SK-N-SH (cell line): ENCODE measurements at regions not wholly inside any gene's neighbourhood (a gene's known extent, or its start where the extent isn't known, plus 50 kb on each side); places are given as distances from the start of the nearest gene placed in this dataset.

ENCODE experiments used
- CTCF ChIA-PET: fragments of 300-600, 350-600 bp; formaldehyde crosslinking; extraction: SDS; loops from one replicate; lab custom pipeline; 2021; lab: Yijun Ruan, JAX
- POLR2A ChIA-PET: fragments of 350-600 bp; sonication (Branson Sonifier 250); formaldehyde crosslinking; extraction: SDS; loops from one replicate; lab custom pipeline; 2020; ENCODE audit warnings: antibody characterized with exemption, inconsistent platforms; lab: Yijun Ruan, JAX
- DNase-seq: peaks from one replicate; pipeline ENCODE4 v3.0.0; 2012
- H2AFZ ChIP-seq: fragments of 200-600 bp; sonication (generic); 2 replicates; pipeline ENCODE4 v1.8.1; 2016; ENCODE audit warnings: antibody characterized with exemption, mild to moderate bottlenecking, low read depth
- H3F3A ChIP-seq: fragments of 200-600 bp; sonication (generic); replicated peaks from 2 replicates; pipeline ENCODE3; 2016; ENCODE audit warnings: antibody characterized with exemption, mild to moderate bottlenecking; ENCODE audit not compliant: insufficient read depth
- H3K27ac ChIP-seq, 2 experiments: fragments of 200-500 bp in 1 of 2; fragments of 200-600 bp in 1 of 2; sonication (Bioruptor generic) in 1 of 2; sonication (generic), shearing (Covaris generic) in 1 of 2; 2 replicates each; pipeline versions ENCODE4 v1.5.1 to v1.6.1; 2014 to 2016; ENCODE audit warnings: low read depth in 2 of 2, inconsistent platforms in 1 of 2, low read length in 1 of 2, mild to moderate bottlenecking in 1 of 2, mixed read lengths in 1 of 2
- H3K27me3 ChIP-seq: fragments of 200-600 bp; sonication (generic), shearing (Covaris generic); 2 replicates; pipeline ENCODE4 v1.6.1; 2016; ENCODE audit warnings: mixed run types; ENCODE audit not compliant: insufficient read depth
- H3K36me3 ChIP-seq, 2 experiments: fragments of 200-500 bp in 1 of 2; fragments of 200-600 bp in 1 of 2; sonication (Bioruptor generic) in 1 of 2; sonication (generic) in 1 of 2; replicated peaks in 1 of 2; 2 replicates each; pipeline versions ENCODE3 to v1.5.1; 2014 to 2016; ENCODE audit warnings: low read length in 1 of 2, mild to moderate bottlenecking in 1 of 2; ENCODE audit not compliant: insufficient read depth in 2 of 2, control insufficient read depth in 1 of 2
- H3K4me1 ChIP-seq, 2 experiments: fragments of 200-500 bp in 1 of 2; fragments of 200-600 bp in 1 of 2; sonication (Bioruptor generic) in 1 of 2; sonication (generic), shearing (Covaris generic) in 1 of 2; 2 replicates each; pipeline versions ENCODE4 v1.5.1 to v1.6.1; 2014 to 2016; ENCODE audit warnings: low read depth in 1 of 2, low read length in 1 of 2, mixed run types in 1 of 2; ENCODE audit not compliant: insufficient read depth in 2 of 2, control insufficient read depth in 1 of 2
- H3K4me2 ChIP-seq: fragments of 200-600 bp; sonication (generic), shearing (Covaris generic); 2 replicates; pipeline ENCODE4 v1.6.1; 2017; ENCODE audit warnings: mixed run types
- H3K4me3 ChIP-seq, 2 experiments: fragments of 200-500 bp in 1 of 2; fragments of 200-600 bp in 1 of 2; sonication (Bioruptor generic) in 1 of 2; sonication (generic), shearing (Covaris generic) in 1 of 2; 2 replicates each; pipeline versions ENCODE4 v1.5.1 to v1.8.1; 2014 to 2016; ENCODE audit warnings: low read depth in 2 of 2, inconsistent platforms in 1 of 2, low read length in 1 of 2, mild to moderate bottlenecking in 1 of 2, mixed read lengths in 1 of 2, moderate library complexity in 1 of 2
- H3K79me2 ChIP-seq: fragments of 200-600 bp; sonication (generic); 2 replicates; pipeline ENCODE4 v1.8.1; 2017; ENCODE audit warnings: mild to moderate bottlenecking; ENCODE audit not compliant: insufficient read depth
- H3K9ac ChIP-seq: fragments of 200-600 bp; sonication (generic); 2 replicates; pipeline ENCODE4 v1.6.1; 2017; ENCODE audit warnings: mixed run types
- H3K9me2 ChIP-seq: fragments of 200-600 bp; sonication (generic); 2 replicates; pipeline ENCODE4 v1.6.1; 2017; ENCODE audit warnings: mixed run types
- H3K9me3 ChIP-seq: fragments of 200-600 bp; sonication (generic); 2 replicates; pipeline ENCODE4 v1.6.1; 2017; ENCODE audit warnings: mixed run types, mild to moderate bottlenecking, moderate library complexity
- H4K20me1 ChIP-seq: fragments of 200-600 bp; sonication (generic); 2 replicates; pipeline ENCODE4 v1.6.1; 2017; ENCODE audit warnings: mild to moderate bottlenecking, mixed run types; ENCODE audit not compliant: insufficient read depth
- CHD2 ChIP-seq: fragments of 150-350 bp; IDR thresholded peaks from 2 replicates; pipeline ENCODE4 v1.6.1; 2018; ENCODE audit warnings: low read length; ENCODE audit not compliant: partially characterized antibody
- CTCF ChIP-seq: fragments of 200-600 bp; sonication (generic); IDR thresholded peaks from 2 replicates; pipeline ENCODE4 v1.6.1; 2017; ENCODE audit warnings: antibody characterized with exemption, mild to moderate bottlenecking, moderate library complexity
- ELF1 ChIP-seq: IDR thresholded peaks from 2 replicates; pipeline ENCODE4 v1.4.0; 2012
- EP300 ChIP-seq, 2 experiments: IDR thresholded peaks; 2 replicates each; pipeline versions ENCODE4 v1.4.0 to v1.6.1; 2012; ENCODE audit warnings: borderline replicate concordance in 1 of 2, low read depth in 1 of 2, low read length in 1 of 2
- FOXJ3 ChIP-seq: sonication (generic); formaldehyde crosslinking; IDR thresholded peaks from 2 replicates; pipeline ENCODE4 v1.5.1; 2020; ENCODE audit warnings: mild to moderate bottlenecking, missing genetic modification reagents
- GABPA ChIP-seq: IDR thresholded peaks from 2 replicates; pipeline ENCODE4 v1.4.0; 2012; ENCODE audit warnings: low read depth, mild to moderate bottlenecking
- PBX3 ChIP-seq: IDR thresholded peaks from 2 replicates; pipeline ENCODE4; 2012
- POLR2AphosphoS5 ChIP-seq: IDR thresholded peaks from 2 replicates; pipeline ENCODE4 v1.6.1; 2012; ENCODE audit warnings: low read depth, low read length
- RAD21 ChIP-seq: IDR thresholded peaks from 2 replicates; pipeline ENCODE4 v1.6.1; 2012; ENCODE audit warnings: mild to moderate bottlenecking, low read length
- RCOR1 ChIP-seq: fragments of 150-350 bp; IDR thresholded peaks from 2 replicates; pipeline ENCODE4 v1.6.1; 2017; ENCODE audit warnings: antibody characterized with exemption, low read length
- REST ChIP-seq: IDR thresholded peaks from 2 replicates; pipeline ENCODE4 v1.6.1; 2012; ENCODE audit warnings: mild to moderate bottlenecking, low read depth, low read length, moderate library complexity
- RXRA ChIP-seq: IDR thresholded peaks from 2 replicates; pipeline ENCODE4 v1.4.0; 2012; ENCODE audit warnings: low read depth, mild to moderate bottlenecking, borderline replicate concordance
- SIN3A ChIP-seq: IDR thresholded peaks from 2 replicates; pipeline ENCODE4 v1.6.1; 2012; ENCODE audit warnings: low read depth, mild to moderate bottlenecking, low read length, moderate library complexity, borderline replicate concordance
- TAF1 ChIP-seq: IDR thresholded peaks from 2 replicates; pipeline ENCODE4 v1.6.1; 2012; ENCODE audit warnings: low read depth, mild to moderate bottlenecking, low read length, moderate library complexity, borderline replicate concordance
- TCF12 ChIP-seq: IDR thresholded peaks from 2 replicates; pipeline ENCODE4 v1.4.0; 2012
- TEAD4 ChIP-seq: IDR thresholded peaks from 2 replicates; pipeline ENCODE4 v1.4.0; 2012; ENCODE audit warnings: mild to moderate bottlenecking, borderline replicate concordance; ENCODE audit not compliant: insufficient read depth
- WGBS: methylation state at CpG from one replicate; pipeline ENCODE4 v1.1.6; 2017; ENCODE audit warnings: low lambda C conversion rate; 5-methylcytosine and 5-hydroxymethylcytosine counted together

DNA sequence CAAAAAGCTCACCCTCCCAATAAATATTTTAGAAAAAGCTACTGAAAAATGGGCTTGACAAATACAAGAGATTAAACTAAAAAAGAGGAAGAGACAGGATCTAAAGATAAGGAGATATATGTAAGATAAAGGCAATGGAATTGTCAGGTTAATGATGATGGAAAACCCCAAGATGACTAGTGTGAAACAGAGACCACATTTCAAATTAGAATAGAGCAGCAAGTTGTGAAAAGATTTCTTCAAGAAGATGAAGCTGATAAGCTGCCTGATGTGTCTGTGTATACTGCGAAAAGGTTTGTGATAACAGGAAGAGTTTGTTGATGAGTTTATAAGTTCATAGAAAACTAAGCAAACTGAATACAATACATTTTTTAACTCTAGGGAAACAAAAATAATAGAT, 840.1 kb upstream of the SLITRK5 start:
- DNase-seq: no peak
- Histone ChIP-seq H4K20me1 (no peaks in the 10 kb centered on the region), H3K4me3 (no peak overlapping the region), H3K9me3 (no peaks in the 10 kb centered on the region), H2AFZ (no peak overlapping the region), H3K27ac (no peak overlapping the region), H3K9me2 (no peaks in the 10 kb centered on the region), H3K4me2 (no peak overlapping the region), H3K79me2 (no peaks in the 10 kb centered on the region), H3K9ac (no peak overlapping the region), H3K27me3 (no peaks in the 10 kb centered on the region), H3K36me3 (no peaks in the 10 kb centered on the region), H3K4me1 (no peaks in the 10 kb centered on the region)
- WGBS: 31% methylated on average over 1 of the region's 1 CpG
- CTCF ChIA-PET: no interaction called here
- TF ChIP-seq TEAD4 (no peak), GABPA (no peak), TAF1 (no peak), CHD2 (no peak)
- TF ChIP-seq, all 33 proteins: peak for 0
- POLR2A ChIA-PET: no interaction called here
- H3F3A ChIP-seq: no peaks in the 10 kb centered on the region

GRCh38 chr13:86838411-86839120, 832.6 kb upstream of the SLITRK5 start:
- H3K27ac ChIP-seq: no peak overlapping the region
- WGBS: 2% methylated on average over 6 of the region's 10 CpGs
- H3K4me2 ChIP-seq: peak overlapping the region; percentile 15
- no peaks in the 10 kb centered on the region for H3F3A ChIP-seq
- TF ChIP-seq EP300 (IDR thresholded peaks at IDR 0.05; ENCODE audit: borderline replicate concordance in 1 of 2, low read depth in 1 of 2, low read length in 1 of 2) (no peak), RAD21 (no peak), PBX3 (no peak), POLR2AphosphoS5 (no peak), SIN3A (no peak), TCF12 (no peak), FOXJ3 (CRISPR knock-in tag) (no peak)
- ChIA-PET POLR2A (no interaction called here), CTCF (no interaction called here)
- no peaks in the 10 kb centered on the region for H3K9me3 ChIP-seq
- H3K27me3 ChIP-seq: no peaks in the 10 kb centered on the region
- H2AFZ ChIP-seq: no peak overlapping the region
- no peaks in the 10 kb centered on the region for H3K36me3 ChIP-seq
- H4K20me1 ChIP-seq: no peaks in the 10 kb centered on the region
- H3K4me3 ChIP-seq: peak overlapping the region in 1 of 2 experiments; percentile 23; a peak in 1 of 4 replicates
- no peak overlapping the region for H3K9ac ChIP-seq
- no peak for DNase-seq
- no peaks in the 10 kb centered on the region for H3K9me2 ChIP-seq
- no peaks in the 10 kb centered on the region for H3K79me2 ChIP-seq
- no peaks in the 10 kb centered on the region for H3K4me1 ChIP-seq

DNA sequence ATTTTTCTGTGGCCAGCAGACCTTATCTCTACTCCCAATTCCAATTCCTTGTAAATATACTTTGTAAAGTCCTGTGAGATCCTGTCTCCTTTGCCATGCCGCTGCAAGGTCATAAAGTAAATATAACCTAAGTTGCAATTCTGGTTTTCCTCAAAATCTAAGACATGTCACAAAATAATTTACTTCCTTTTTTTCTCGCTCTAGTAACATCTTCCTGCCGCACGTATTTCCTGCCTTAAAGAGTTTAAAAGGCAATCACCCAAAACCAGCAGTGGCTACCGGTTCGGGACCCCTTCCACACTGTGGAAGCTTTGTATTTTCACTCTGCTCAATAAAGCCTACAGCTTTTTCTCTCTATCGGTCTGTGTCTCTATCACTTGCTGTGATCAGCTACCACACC, 832.0 kb upstream of the SLITRK5 start:
- Histone ChIP-seq H3F3A (no peaks in the 10 kb centered on the region), H3K4me3 (no peak overlapping the region), H3K4me1 (no peaks in the 10 kb centered on the region), H3K27ac (no peak overlapping the region), H3K4me2 (peak overlapping the region; percentile 15; the same call in 1 of the 2 replicates), H3K79me2 (no peaks in the 10 kb centered on the region), H3K9me2 (0 out of 2 replicates have a peak, but pooled peaks cover 3% of the 10 kb centered on the region), H3K9ac (no peak overlapping the region), H3K9me3 (no peaks in the 10 kb centered on the region), H3K36me3 (no peaks in the 10 kb centered on the region), H3K27me3 (no peaks in the 10 kb centered on the region), H4K20me1 (no peaks in the 10 kb centered on the region), H2AFZ (no peak overlapping the region)
- ChIA-PET CTCF (interaction anchor here (1.1 kb wide), 1 partner anchor 31 kb away, joined by 4 read pairs; no protein-coding TSS in a partner anchor), POLR2A (no interaction called here)
- TF ChIP-seq RXRA (no peak), RCOR1 (no peak), CHD2 (no peak), REST (no peak), CTCF (no peak), RAD21 (no peak), POLR2AphosphoS5 (no peak), ELF1 (no peak)
- WGBS: 14% methylated on average over 7 of the region's 7 CpGs
- no peak for DNase-seq
